Smooth muscle cell (in vitro differentiated cells): ENCODE measurements at regions not wholly inside any gene's neighbourhood (a gene's known extent, or its start where the extent isn't known, plus 50 kb on each side); places are given as distances from the start of the nearest gene placed in this dataset.

Source experiments
- DNase-seq: peaks from one replicate; lab custom pipeline; 2025; ENCODE audit not compliant: unreplicated experiment; lab: John Stamatoyannopoulos, UW
- H2AFZ ChIP-seq: fragments of 200-600 bp; sonication (generic); 2 replicates; pipeline ENCODE4 v1.6.0; 2016; ENCODE audit warnings: antibody characterized with exemption, low read depth, mild to moderate bottlenecking
- H3F3A ChIP-seq: fragments of 200-600 bp; sonication (generic); 2 replicates; pipeline ENCODE4 v1.6.0; 2017; ENCODE audit warnings: antibody characterized with exemption, low read depth
- H3K27ac ChIP-seq: fragments of 200-600 bp; sonication (generic); 2 replicates; pipeline ENCODE4 v1.5.1; 2016; ENCODE audit warnings: low read depth, mild to moderate bottlenecking
- H3K27me3 ChIP-seq: fragments of 200-600 bp; sonication (generic); 2 replicates; pipeline ENCODE4 v1.6.1; 2016; ENCODE audit warnings: low read depth, mild to moderate bottlenecking
- H3K36me3 ChIP-seq: fragments of 200-600 bp; sonication (generic); 2 replicates; pipeline ENCODE4 v1.5.1; 2016; ENCODE audit warnings: low read depth
- H3K4me1 ChIP-seq: fragments of 200-600 bp; sonication (generic); 2 replicates; pipeline ENCODE4 v1.5.1; 2016; ENCODE audit warnings: low read depth
- H3K4me2 ChIP-seq: fragments of 200-600 bp; sonication (generic); 2 replicates; pipeline ENCODE4 v1.6.0; 2016; ENCODE audit warnings: mild to moderate bottlenecking
- H3K4me3 ChIP-seq: fragments of 200-600 bp; sonication (generic); 2 replicates; pipeline ENCODE4 v1.5.1; 2016; ENCODE audit warnings: mild to moderate bottlenecking
- H3K79me2 ChIP-seq: fragments of 200-600 bp; sonication (generic); 2 replicates; pipeline ENCODE4 v1.6.0; 2016; ENCODE audit warnings: low read depth, mild to moderate bottlenecking
- H3K9ac ChIP-seq: fragments of 200-600 bp; sonication (generic); 2 replicates; pipeline ENCODE4 v1.6.0; 2016; ENCODE audit warnings: low read depth
- H3K9me3 ChIP-seq: fragments of 200-600 bp; sonication (generic); replicated peaks from 2 replicates; pipeline ENCODE4 v1.5.1; 2016; ENCODE audit warnings: low read depth
- H4K20me1 ChIP-seq: fragments of 200-600 bp; sonication (generic); 2 replicates; pipeline ENCODE4 v1.6.0; 2016; ENCODE audit warnings: low read depth
- WGBS: methylation state at CpG from one replicate; pipeline ENCODE4 v1.1.7; 2016; ENCODE audit warnings: low lambda C conversion rate; 5-methylcytosine and 5-hydroxymethylcytosine counted together
- TF ChIP-seq, protein P1 (sequence below): fragments of 200-600 bp; sonication (generic); IDR thresholded peaks from 2 replicates; pipeline ENCODE4 v1.5.1; 2017; ENCODE audit warnings: borderline replicate concordance, mild to moderate bottlenecking, antibody characterized with exemption; ENCODE audit not compliant: insufficient read depth, poor library complexity, severe bottlenecking

DNA sequence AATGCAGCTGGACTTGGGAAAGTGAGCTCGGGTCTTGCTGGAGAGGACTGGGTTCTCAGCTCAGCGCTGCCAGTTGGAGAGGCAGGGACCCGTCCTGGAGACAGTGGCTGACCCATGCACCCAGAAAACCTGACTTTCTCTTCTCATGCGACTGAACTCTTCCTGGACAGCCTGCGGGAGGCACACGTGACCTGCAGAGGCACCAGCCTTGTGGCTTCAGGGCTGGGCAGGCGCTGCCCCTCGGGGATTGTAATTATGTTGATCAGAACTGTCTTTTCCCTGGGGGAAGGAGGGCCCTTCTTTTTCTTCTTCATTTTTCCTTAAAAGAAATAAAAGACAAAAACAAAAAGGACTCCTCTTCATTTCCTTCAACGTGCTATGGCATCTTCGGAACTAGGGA, 198.1 kb downstream of the VAPA start:
- Histone ChIP-seq H3K79me2 (no peaks in the 10 kb centered on the region), H4K20me1 (no peaks in the 10 kb centered on the region), H3K9me3 (no peaks in the 10 kb centered on the region), H3F3A (no peaks in the 10 kb centered on the region), H3K4me3 (no peak overlapping the region), H3K36me3 (no peaks in the 10 kb centered on the region), H3K4me2 (no peak overlapping the region), H3K27ac (no peak overlapping the region), H3K4me1 (peaks cover 5% of the 10 kb centered on the region), H3K9ac (no peak overlapping the region), H2AFZ (no peak overlapping the region), H3K27me3 (no peaks in the 10 kb centered on the region)
- TF ChIP-seq, protein P1, sequence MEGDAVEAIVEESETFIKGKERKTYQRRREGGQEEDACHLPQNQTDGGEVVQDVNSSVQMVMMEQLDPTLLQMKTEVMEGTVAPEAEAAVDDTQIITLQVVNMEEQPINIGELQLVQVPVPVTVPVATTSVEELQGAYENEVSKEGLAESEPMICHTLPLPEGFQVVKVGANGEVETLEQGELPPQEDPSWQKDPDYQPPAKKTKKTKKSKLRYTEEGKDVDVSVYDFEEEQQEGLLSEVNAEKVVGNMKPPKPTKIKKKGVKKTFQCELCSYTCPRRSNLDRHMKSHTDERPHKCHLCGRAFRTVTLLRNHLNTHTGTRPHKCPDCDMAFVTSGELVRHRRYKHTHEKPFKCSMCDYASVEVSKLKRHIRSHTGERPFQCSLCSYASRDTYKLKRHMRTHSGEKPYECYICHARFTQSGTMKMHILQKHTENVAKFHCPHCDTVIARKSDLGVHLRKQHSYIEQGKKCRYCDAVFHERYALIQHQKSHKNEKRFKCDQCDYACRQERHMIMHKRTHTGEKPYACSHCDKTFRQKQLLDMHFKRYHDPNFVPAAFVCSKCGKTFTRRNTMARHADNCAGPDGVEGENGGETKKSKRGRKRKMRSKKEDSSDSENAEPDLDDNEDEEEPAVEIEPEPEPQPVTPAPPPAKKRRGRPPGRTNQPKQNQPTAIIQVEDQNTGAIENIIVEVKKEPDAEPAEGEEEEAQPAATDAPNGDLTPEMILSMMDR = no peak
- DNase-seq = no peak
- 89% methylated on average over 10 of the region's 10 CpGs for WGBS

DNA sequence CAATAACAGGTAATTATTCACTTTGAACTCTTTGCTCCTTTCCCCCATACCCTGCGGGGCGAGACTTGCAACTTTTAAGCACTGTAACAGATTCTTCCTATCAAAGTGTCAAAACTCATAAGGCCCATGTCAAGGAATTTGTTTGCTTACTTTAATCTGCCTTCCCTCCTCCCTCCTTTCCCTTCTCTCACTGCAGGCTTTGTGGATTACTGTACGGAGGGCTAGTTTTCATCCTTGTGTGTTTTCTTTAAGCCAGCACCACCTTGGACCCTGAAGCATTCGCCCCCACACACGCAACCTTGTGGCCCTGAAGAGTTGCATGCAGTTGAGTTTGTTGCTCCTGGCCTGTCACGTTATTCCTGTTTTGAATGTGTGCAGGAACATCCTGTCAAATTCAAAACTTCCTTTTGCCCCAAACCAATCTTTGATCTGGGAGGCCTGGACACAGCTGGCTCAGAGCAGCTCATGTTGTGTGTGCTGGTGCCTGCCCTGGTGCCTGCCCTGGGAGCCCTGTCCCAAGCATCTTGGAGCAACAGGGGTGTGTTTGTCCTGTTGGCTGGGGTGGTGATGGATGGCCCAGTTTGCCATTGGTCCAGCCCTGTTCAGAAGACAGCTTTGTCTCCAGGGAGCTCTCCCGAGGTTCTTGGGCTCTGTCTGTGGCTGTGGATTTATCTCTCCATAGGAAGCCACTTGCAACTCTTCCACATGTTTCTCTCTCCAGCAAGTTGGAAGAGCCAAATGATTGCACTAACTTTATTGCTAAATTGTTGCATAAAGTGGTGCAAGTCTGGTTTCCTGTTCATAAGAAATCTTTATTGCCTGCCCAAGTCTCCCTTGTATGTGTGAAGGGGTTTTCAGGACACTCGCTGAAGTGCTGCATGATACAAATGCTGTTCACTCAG, 199.6 kb downstream of the VAPA start:
- Histone ChIP-seq H3K27ac (no peak overlapping the region), H2AFZ (peak overlapping the region; percentile 47), H3K9me3 (no peaks in the 10 kb centered on the region), H3K79me2 (no peaks in the 10 kb centered on the region), H3K4me3 (no peak overlapping the region), H3K36me3 (no peaks in the 10 kb centered on the region), H3F3A (no peaks in the 10 kb centered on the region), H3K27me3 (no peaks in the 10 kb centered on the region), H3K9ac (no peak overlapping the region), H3K4me2 (no peak overlapping the region), H3K4me1 (peaks cover 5% of the 10 kb centered on the region), H4K20me1 (no peaks in the 10 kb centered on the region)
- TF ChIP-seq, protein P1 = no peak
- 55% methylated on average over 8 of the region's 8 CpGs for WGBS
- DNase-seq = no peak

- no peaks in the 10 kb centered on the region for H4K20me1 ChIP-seq
- no peaks in the 10 kb centered on the region for H3K79me2 ChIP-seq
These were observed 201.1 kb downstream of the VAPA start for GRCh38 chr18:10114717-10115463.

More at GRCh38 chr18:10114717-10115463, 201.1 kb downstream of the VAPA start:
- Histone ChIP-seq H2AFZ (no peak overlapping the region), H3K9me3 (no peaks in the 10 kb centered on the region), H3K4me3 (no peak overlapping the region), H3K4me1 (peaks cover 5% of the 10 kb centered on the region), H3K36me3 (no peaks in the 10 kb centered on the region), H3K4me2 (no peak overlapping the region), H3K9ac (no peak overlapping the region), H3K27ac (no peak overlapping the region), H3F3A (no peaks in the 10 kb centered on the region), H3K27me3 (no peaks in the 10 kb centered on the region)
- TF ChIP-seq, protein P1 = no peak
- DNase-seq = no peak
- WGBS = 71% methylated on average over 6 of the region's 6 CpGs
